Smooth muscle cell (in vitro differentiated cells): ENCODE measurements at regions not wholly inside any gene's neighbourhood (a gene's known extent, or its start where the extent isn't known, plus 50 kb on each side); places are given as distances from the start of the nearest gene placed in this dataset.

ENCODE experiments used
- DNase-seq: peaks from one replicate; lab custom pipeline; 2025; ENCODE audit not compliant: unreplicated experiment; lab: John Stamatoyannopoulos, UW
- H2AFZ ChIP-seq: fragments of 200-600 bp; sonication (generic); 2 replicates; pipeline ENCODE4 v1.6.0; 2016; ENCODE audit warnings: antibody characterized with exemption, low read depth, mild to moderate bottlenecking
- H3F3A ChIP-seq: fragments of 200-600 bp; sonication (generic); 2 replicates; pipeline ENCODE4 v1.6.0; 2017; ENCODE audit warnings: antibody characterized with exemption, low read depth
- H3K27ac ChIP-seq: fragments of 200-600 bp; sonication (generic); 2 replicates; pipeline ENCODE4 v1.5.1; 2016; ENCODE audit warnings: low read depth, mild to moderate bottlenecking
- H3K27me3 ChIP-seq: fragments of 200-600 bp; sonication (generic); 2 replicates; pipeline ENCODE4 v1.6.1; 2016; ENCODE audit warnings: low read depth, mild to moderate bottlenecking
- H3K36me3 ChIP-seq: fragments of 200-600 bp; sonication (generic); 2 replicates; pipeline ENCODE4 v1.5.1; 2016; ENCODE audit warnings: low read depth
- H3K4me1 ChIP-seq: fragments of 200-600 bp; sonication (generic); 2 replicates; pipeline ENCODE4 v1.5.1; 2016; ENCODE audit warnings: low read depth
- H3K4me2 ChIP-seq: fragments of 200-600 bp; sonication (generic); 2 replicates; pipeline ENCODE4 v1.6.0; 2016; ENCODE audit warnings: mild to moderate bottlenecking
- H3K4me3 ChIP-seq: fragments of 200-600 bp; sonication (generic); 2 replicates; pipeline ENCODE4 v1.5.1; 2016; ENCODE audit warnings: mild to moderate bottlenecking
- H3K79me2 ChIP-seq: fragments of 200-600 bp; sonication (generic); 2 replicates; pipeline ENCODE4 v1.6.0; 2016; ENCODE audit warnings: low read depth, mild to moderate bottlenecking
- H3K9ac ChIP-seq: fragments of 200-600 bp; sonication (generic); 2 replicates; pipeline ENCODE4 v1.6.0; 2016; ENCODE audit warnings: low read depth
- H3K9me3 ChIP-seq: fragments of 200-600 bp; sonication (generic); replicated peaks from 2 replicates; pipeline ENCODE4 v1.5.1; 2016; ENCODE audit warnings: low read depth
- H4K20me1 ChIP-seq: fragments of 200-600 bp; sonication (generic); 2 replicates; pipeline ENCODE4 v1.6.0; 2016; ENCODE audit warnings: low read depth
- CTCF ChIP-seq: fragments of 200-600 bp; sonication (generic); IDR thresholded peaks from 2 replicates; pipeline ENCODE4 v1.5.1; 2017; ENCODE audit warnings: borderline replicate concordance, mild to moderate bottlenecking, antibody characterized with exemption; ENCODE audit not compliant: insufficient read depth, poor library complexity, severe bottlenecking
- WGBS: methylation state at CpG from one replicate; pipeline ENCODE4 v1.1.7; 2016; ENCODE audit warnings: low lambda C conversion rate; 5-methylcytosine and 5-hydroxymethylcytosine counted together

GRCh38 chr3:193848547-193848946 is 255.5 kb downstream of the OPA1 start:
- Histone ChIP-seq H3K4me1 (peaks cover 28% of the 10 kb centered on the region), H3K9ac (no peak overlapping the region), H3K4me3 (no peak overlapping the region), H4K20me1 (no peaks in the 10 kb centered on the region), H3K27me3 (no peaks in the 10 kb centered on the region), H3K4me2 (no peak overlapping the region), H2AFZ (no peak overlapping the region), H3F3A (no peaks in the 10 kb centered on the region), H3K79me2 (no peaks in the 10 kb centered on the region), H3K9me3 (no peaks in the 10 kb centered on the region), H3K27ac (no peak overlapping the region), H3K36me3 (no peaks in the 10 kb centered on the region)
- no peak for DNase-seq
- 90% methylated on average over 2 of the region's 2 CpGs for WGBS
- TF ChIP-seq CTCF: no peak

DNA sequence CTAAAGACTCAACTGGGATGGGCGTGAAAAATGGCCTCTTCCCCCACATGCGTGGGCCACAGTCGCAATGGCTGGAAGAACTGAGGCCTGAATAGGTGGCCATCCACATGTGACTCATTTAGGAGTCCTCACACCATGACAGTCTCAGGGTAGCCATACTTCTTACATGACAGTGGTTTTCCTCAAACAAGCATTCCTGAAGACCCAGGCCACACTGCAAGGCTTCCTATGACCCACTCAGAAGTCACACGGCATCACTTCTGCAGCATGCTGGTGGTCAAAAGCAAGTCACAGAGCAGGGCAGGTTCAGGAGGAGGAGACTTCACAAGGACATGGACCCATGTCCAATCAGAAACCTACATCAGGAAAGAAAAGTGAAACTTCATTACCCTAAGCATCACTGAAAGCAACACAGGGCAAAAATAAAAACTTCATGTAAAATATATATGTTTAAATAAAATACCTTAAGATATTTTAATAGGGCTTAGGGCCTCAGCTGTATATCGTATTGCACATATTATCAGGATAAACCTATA is 257.1 kb downstream of the OPA1 start:
- TF ChIP-seq CTCF: no peak
- Histone ChIP-seq H3K36me3 (no peaks in the 10 kb centered on the region), H3K9me3 (no peaks in the 10 kb centered on the region), H3K4me2 (no peak overlapping the region), H2AFZ (no peak overlapping the region), H3K4me3 (no peak overlapping the region), H3K27ac (no peak overlapping the region), H3K27me3 (no peaks in the 10 kb centered on the region), H4K20me1 (no peaks in the 10 kb centered on the region), H3K79me2 (no peaks in the 10 kb centered on the region), H3K9ac (no peak overlapping the region), H3F3A (no peaks in the 10 kb centered on the region), H3K4me1 (peaks cover 28% of the 10 kb centered on the region)
- DNase-seq: no peak
- WGBS: 85% methylated on average over 5 of the region's 5 CpGs

GRCh38 chr3:193851428-193851847 is 258.4 kb downstream of the OPA1 start:
- no peaks in the 10 kb centered on the region for H4K20me1 ChIP-seq
- no peaks in the 10 kb centered on the region for H3K27me3 ChIP-seq
- no peak for DNase-seq

More at GRCh38 chr3:193851428-193851847, 258.4 kb downstream of the OPA1 start:
- Histone ChIP-seq H3F3A (no peaks in the 10 kb centered on the region), H2AFZ (no peak overlapping the region), H3K9ac (no peak overlapping the region), H3K9me3 (no peaks in the 10 kb centered on the region), H3K27ac (peak overlapping the region; percentile 40), H3K4me3 (no peak overlapping the region), H3K4me2 (peak overlapping the region; percentile 62), H3K79me2 (no peaks in the 10 kb centered on the region), H3K36me3 (no peaks in the 10 kb centered on the region), H3K4me1 (peaks cover 28% of the 10 kb centered on the region)
- WGBS: 16% methylated on average over 3 of the region's 3 CpGs
- no peak for TF ChIP-seq CTCF
